ENCODE measurements at regions not wholly inside any gene's neighbourhood (a gene's known extent, or its start where the extent isn't known, plus 50 kb on each side); places are given as distances from the start of the nearest gene placed in this dataset.

DNA sequence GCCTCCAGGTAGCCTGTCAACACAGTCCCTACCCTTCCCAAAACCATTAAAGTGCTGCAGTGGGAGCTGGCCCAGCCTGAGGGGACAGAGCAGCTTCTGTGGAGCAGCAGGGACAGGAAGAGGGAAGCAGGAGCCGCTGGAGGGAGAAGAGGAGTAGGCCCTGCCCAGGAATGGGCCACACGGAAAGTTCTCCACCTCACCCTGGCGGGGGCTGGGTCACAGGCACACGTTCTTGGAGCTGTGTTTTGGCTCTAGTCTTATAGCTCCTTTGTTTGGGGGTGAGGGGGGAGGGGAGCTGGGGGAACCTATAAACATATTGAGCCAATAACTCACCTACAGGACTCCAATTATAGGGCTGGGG, 508.6 kb downstream of the SHQ1 start (continued):
- TF ChIP-seq, protein P1, sequence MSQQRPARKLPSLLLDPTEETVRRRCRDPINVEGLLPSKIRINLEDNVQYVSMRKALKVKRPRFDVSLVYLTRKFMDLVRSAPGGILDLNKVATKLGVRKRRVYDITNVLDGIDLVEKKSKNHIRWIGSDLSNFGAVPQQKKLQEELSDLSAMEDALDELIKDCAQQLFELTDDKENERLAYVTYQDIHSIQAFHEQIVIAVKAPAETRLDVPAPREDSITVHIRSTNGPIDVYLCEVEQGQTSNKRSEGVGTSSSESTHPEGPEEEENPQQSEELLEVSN (IDR thresholded peaks at IDR 0.05) = no peak
- no peak for TF ChIP-seq BACH1 (IDR thresholded peaks at IDR 0.05; ENCODE audit: low read length)

Measured in H1 (cell line).